ENCODE measurements at regions not wholly inside any gene's neighbourhood (a gene's known extent, or its start where the extent isn't known, plus 50 kb on each side); places are given as distances from the start of the nearest gene placed in this dataset.
A peak's percentile ranks its signal among the peaks of the same experiment; 100 is the strongest.

DNA sequence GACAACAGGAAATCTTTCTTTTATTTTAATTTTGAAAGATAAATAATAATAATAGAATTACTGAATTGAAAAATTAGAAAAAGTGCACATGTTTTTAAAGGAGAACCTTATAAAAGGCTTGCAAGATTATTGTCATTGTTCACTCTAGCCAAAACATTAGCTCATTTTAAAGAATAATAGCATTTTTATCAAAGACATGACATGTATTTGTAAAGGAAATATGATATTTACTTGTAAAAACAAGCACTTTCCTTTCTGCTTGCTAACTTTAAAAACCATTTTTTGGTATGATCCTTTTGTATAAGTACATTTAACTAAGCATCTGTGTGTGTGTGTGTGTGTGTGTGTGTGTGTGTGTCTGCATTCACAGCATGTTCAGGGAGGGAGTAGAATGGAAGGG lies 156.3 kb upstream of the C1orf87 start:
- no peak for DNase-seq

DNA sequence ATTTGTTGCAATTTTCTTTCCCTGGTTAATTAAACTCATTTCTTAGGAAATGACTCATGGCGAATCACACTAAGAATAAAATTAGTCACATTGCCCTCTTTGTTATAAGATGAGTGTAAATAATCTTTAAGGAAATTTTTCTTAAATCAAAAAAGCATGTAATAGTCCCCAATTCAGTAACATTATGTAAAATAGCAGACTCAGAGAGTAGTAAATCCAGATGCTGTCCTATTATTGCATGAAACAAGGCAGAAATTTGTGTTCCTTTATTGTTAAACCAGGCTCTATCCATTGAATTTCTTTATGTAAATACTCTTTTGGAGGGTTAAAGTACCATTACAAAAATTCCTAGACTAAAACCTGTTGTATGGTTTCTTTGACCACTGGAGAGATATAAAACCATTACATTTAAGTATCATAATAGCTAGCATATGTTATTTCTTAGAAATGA lies 154.5 kb upstream of the C1orf87 start:
- DNase-seq = no peak

DNA sequence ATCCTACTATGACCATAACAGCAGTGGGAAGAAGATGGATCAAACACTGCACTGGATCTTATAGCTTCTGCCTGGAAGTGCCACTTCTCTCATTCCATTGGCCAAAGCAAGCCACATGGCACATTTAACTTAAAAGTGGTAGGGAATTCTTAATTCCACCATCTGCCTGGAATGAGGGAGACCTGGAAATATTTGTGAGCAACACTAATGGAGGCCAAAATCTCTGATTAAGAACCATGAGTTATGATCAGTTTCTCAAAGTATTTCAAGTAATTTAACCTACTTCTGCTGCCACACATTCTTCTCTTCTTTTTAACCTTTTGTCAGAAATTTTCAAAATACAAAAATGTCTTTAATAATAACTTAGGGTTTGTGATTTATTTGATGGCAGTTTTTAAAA lies 154.0 kb upstream of the C1orf87 start:
- DNase-seq = no peak

DNA sequence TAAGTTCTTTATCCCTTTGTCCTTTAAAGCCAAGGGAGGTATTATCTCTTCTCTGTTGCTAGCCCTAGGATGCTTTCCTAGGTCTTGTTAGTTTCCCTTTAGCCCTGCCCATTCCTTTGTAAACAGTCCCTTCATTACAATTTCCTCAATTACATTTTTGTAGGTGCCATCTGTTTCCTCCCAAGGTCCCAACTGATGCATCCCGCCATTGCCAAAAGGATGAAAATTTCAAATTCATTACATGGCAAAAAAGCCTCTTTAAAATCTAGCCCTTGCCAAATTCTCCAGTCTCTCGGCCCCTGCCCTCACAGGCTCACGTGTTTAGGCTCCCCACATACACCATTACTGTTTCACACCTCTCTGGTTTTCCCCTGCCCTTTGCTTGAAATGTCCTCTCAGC lies 151.9 kb upstream of the C1orf87 start:
- DNase-seq = no peak

DNA sequence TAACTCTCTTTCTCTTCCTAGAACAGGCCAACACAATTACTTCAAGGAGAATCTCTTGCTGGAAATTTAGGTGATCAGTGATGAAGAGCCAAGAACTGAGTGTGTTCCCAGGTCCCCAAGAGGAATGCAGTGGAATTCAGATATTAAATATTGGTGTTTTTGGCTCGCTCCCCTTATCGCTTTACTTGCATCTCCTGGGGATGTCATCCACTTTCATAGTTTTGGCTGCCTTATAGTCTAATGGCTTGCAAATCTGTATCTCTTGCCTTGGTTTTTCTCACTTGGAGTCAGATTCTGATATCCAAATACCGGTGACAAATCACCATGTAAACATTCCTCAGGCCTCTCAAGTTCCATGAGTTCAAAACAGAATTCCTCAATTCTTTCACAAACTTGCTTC lies 151.0 kb upstream of the C1orf87 start:
- DNase-seq = no peak

DNA sequence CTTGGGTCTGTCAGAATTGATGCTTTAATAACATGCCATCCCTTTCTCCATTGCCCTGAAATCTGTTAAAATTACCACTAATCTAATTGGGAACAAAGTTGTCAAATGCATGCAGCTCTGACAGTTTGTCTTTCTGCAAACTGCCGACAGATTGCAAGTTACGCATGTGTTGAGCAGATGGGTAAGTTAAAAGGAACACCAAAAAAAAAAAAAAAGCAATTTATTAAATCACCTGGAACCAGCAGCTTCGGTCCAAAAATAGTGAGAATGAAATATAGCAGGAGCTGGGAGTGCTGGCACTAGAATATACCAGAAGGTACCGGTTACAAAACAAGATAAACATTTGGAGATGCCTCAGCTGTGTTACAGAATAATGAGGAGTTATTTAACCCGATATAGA lies 149.6 kb upstream of the C1orf87 start:
- DNase-seq = no peak

DNA sequence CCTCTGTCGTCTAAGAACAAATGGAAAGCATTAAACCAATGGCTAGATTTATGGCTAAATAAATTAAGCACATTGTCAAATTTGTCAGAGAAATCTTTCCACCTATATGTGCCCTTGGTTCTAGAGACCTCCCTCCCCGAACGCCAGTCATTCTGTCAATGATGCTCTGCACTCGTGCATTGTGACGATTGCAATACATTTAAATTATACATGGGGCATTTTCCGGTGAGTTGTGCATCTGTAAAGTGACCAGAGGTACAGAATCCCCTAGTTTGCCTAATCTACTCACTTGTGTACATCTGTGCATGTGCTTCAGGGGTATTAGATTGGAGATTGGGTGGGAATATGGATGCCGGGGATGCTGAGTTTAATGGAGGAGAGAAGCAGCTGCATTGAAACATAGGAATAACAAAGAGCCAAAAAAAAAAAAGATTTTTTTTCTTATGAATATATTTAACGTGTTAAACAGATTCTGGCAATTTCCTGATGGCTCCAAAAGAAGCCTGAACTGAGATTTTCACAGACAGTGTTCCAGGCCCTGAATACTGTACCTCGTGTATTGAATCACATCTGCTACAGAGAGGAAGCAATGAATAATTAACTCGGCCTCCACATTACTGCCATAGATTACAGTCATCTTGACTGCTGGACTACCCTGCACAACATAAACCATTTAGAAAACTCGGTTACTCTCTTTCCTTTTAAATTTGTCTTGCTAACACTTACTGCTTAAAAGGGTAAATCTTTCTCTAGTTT lies 149.0 kb upstream of the C1orf87 start:
- peak; percentile 29 for DNase-seq

DNA sequence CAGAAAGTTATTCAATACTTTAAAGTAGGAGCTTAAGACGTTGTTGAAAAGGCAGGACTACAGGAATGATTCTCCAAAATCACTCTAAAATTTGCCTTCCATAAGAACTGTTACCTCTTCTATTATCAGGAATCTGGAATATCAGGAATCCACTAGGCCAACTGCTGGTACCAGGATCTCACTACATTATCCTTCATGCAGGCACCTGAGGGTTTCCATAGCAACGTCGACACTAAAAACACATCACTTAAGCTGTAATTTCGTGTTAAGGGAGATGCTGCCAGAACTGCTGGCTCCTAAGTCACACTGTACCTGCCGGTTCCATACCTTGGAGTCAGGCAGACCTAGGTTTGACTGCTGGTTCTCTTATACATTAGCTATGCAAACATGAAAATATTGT lies 139.7 kb upstream of the C1orf87 start:
- DNase-seq = no peak

DNA sequence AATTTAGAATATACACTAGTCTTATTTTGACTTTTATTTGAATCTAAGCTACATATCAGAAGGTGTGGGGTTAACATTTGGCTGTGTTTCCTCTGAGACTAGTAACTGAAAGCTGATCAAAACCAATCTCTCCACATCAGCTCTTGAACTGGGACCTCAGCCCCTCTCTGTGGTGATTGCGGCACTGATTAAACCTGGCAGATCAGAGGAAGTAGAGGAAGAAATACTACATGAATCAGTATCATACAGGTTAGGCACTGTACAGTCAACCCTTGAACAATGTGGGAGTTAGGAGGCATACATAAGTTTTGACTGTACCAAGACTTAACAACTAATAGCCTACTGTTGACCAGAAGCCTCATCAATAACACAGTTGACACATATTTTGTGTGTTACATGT lies 122.5 kb upstream of the C1orf87 start:
- DNase-seq = no peak

DNA sequence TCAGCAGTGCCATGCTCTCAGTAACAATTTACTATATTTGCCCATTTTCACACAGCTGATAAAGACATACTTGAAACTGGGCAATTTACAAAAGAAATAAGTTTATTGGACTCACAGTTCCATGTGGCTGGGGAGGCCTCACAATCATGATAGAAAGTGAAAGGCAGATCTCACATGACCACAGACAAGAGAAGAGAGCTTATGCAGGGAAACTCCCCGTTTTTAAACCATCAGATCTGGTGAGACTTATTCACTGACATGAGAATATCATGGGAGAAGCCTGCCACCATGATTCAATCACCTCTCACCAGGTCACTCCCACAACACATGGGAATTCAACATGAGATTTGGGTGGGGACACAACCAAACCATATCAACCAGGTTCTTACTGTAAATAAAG lies 112.1 kb upstream of the C1orf87 start:
- no peak for DNase-seq

DNA sequence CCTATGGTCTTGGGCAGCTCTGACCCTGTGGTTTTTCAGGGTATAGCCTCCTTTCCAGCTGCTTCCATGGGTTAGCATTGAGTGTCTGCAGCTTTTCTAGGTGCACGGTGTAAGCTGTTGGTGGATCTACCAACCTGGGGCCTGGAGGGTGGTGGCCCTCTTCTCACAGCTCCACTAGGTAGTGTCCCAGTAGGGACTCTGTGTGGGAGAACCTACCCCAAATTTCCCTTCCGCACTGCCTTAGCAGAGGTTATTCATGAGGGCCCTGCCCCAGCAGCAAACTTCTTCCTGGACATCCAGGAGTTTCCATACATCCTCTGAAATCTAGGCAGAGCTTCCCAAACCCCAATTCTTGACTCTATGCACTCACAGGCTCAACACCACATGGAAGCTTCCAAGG lies 111.0 kb upstream of the C1orf87 start:
- DNase-seq = no peak

DNA sequence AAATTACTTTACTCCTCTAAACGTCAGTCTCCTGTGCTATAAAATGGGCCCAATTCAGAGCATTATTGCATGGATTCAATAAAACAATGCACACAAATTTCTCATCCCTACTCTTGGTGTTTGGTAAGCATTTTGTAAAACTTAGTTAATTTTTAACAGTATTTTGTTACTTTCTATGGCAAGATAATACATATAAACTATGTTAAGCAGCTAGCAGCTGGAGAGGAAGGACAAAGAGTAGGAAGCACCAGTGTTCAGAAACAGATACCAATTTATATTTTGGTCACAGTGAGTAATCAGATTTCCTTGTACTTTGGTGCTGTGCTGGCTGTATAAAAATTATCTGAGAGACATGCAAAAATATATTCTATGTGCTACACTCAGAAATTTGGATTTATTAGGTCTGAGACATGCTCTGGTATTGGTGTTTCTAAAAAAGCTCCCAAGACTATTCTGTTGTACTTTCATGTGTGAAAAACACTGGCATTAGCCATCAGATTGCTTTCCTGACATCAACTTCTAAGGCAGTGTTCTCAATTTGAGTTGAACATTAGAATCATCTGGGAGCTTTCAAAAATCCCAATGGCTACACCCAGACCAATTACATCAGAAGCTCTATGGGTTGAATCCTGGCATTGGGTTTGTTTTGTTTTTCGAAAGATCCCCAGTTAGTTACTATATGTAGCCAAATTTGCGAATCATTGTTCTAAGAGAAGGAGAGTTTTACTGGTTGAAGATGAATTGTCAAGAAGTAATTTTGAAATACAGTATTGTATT lies 100.3 kb upstream of the C1orf87 start:
- no peak for DNase-seq

DNA sequence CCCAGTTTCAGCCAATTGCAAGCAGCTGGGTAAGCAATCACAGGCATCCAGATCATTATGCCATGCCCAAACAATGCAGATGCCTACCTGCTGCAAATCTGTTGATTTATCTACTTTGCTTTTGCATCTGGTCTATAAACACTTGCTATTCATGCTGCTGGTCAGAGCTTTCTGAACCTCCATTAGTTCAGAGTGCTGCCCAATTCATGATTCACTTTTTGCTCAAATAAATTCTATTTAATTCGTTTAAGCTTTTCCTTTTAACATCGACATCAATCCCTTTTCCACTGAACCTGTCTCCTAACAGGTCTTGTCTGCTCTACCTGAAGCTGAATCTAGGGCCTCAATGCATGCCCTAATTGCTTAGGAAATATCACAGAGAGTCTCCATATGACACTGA lies 99.4 kb upstream of the C1orf87 start:
- no peak for DNase-seq

DNA sequence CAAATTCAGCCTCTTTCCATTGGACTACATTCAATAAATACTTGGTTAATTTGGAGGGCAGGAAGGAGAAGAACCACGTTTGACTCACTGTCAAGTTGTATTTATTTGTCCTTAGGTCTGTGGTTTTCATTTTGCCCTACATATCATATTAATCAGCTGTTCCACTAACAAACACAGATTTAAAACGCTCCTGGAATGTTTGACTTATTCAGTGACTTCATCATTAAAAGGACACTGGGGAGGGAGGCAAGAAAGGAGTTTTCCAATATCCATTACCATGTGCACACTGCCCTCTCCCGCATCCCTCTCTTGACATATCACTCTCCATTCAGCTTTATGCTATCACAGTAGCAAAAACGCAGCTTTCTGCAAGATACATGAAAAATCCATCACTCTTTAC lies 98.2 kb upstream of the C1orf87 start:
- DNase-seq = no peak

DNA sequence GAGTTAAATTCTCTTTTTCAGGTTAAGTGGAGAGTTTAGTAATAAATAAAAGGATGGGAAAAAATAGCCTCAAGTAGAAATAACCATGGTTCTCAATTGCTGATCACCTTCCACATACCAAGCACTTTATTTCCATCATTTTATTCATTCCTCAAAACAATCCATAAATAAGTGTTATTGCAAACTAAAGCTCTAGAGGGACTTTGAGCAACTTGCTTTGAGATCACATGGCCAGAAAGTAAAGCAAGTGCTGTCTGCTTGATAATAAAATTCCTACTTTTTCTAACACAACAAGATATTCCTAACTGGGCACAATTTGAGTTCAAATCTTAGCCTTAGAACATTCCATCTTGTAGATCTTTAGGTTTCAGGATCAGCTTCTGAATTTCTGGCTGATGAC lies 97.1 kb upstream of the C1orf87 start:
- DNase-seq = no peak

DNA sequence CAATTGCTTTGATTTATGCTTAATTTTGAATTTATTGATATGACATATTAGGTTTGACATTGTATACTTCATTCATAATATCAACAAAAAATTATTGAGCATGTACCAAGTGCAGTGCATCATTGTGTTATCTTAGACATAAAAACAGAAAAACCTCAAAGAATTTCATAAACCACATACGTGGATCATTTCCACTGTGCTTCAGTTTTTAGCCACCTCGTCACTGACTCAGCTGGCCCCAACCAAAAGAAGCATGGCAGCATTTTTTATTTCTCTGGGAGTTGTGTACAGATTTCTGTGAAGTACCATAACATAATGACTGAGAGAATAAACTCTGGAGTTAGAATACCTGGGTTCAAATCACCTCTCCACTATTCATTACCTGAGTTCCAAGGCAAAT lies 95.6 kb upstream of the C1orf87 start:
- no peak for DNase-seq

DNA sequence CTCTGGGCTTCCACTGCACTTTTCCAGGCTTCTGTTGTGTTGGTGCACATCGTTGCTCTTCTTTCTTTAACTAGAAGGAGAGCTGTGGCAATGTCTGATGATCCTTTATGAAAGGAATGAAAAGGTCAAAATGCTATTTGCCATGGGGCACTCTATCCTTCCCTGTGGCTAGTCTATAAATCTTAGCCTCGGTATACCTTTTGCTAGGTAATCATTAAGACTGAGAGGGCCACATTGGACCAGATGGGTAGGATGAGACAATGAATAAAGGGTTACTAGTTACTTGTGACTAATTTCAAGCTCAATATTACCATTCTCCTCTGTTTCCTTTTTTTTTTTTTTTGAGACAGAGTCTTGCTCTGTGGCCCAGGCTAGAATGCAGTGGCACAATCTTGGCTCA lies 89.4 kb upstream of the C1orf87 start:
- no peak for DNase-seq

DNA sequence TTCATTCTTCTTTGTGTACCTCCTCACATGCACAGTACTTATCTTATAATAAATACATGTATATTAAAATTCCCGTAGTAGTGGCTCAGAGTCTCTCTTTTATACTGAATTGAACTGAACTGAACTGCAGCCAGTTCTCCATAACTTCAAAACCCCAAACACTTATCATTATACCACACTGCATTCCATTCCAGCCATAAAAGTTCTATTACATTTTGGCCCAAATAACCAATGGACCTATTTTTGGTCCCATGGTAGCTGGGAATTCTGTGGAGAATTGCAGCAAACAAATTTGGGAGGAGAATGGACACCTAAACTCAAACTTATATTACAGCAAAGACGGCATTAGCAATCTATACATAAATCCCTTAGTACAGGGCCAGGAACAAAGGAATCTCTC lies 86.6 kb upstream of the C1orf87 start:
- DNase-seq = no peak

DNA sequence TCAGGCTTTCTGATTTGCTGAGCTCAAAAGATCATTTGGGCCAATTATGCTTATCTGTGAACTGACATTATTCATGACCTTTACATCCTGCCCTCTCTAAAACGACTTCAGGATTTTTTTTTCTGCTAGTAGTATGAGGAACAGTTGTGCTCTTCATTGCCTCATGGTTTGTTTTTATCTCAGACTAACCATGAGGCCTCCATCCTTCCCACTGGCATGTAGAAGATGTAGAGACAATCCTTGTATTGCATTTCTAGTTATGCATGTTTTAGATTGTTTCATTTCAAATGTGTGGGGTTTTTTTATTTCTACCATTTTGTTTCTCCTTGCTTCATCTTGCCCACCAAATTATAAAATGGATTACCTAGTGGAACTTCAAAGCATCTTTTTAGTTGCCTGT lies 82.8 kb upstream of the C1orf87 start:
- no peak for DNase-seq

DNA sequence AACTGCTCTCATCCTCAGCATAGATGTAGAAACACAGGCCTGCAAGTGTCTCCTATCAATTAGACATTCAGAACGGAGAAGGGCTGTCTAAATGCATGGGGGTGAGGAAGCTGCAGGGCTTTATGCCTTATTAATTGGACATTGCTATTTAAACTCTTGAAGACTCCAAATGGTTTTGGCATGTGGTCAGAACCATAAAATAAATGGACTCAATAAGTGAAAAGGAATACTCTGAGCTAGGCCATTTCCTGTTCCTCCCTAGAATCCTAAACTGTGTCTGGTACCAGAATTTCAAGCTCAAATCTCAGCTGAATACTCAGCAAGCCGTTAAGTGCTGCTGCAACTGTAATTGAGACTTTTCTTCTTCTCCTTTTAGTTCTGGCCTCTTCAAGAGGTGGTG lies 80.4 kb upstream of the C1orf87 start:
- DNase-seq = no peak

DNA sequence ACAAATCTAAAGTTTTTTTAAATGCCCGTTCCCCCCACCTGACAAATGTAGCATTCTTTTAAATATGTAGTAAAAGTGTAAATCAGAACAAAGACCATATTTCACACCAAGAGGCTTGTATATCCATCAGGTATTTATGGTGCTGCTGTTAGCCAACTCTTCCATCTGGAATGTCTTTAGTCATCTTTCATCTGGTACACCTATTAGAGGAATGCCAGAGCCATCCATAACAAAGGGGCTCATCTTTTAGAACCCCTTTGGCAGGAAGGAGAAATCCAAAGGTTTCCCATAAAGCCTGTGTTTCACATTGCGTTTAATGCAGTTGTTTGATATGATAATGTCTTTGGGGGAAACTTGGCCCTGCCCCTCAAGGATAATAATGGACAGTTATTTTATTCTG lies 79.3 kb upstream of the C1orf87 start:
- no peak for DNase-seq

DNA sequence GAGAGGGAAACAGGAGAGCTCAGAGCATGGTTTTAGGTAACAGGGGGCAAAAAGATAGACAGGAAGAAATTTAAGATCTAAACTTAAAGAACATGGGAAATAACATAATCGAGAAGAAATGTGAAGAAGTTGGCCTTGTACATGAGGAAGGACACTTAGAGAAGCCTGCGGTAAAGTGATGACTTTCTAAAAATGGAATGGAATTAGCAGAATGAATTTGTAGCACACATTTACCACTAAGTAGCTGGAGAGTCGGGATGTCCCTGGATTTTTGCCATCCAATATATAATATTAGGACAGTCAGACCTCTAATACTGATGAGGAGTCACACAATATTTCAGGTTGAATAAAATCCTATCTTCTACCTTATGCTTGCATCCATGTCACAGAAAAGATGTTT lies 77.7 kb upstream of the C1orf87 start:
- no peak for DNase-seq

DNA sequence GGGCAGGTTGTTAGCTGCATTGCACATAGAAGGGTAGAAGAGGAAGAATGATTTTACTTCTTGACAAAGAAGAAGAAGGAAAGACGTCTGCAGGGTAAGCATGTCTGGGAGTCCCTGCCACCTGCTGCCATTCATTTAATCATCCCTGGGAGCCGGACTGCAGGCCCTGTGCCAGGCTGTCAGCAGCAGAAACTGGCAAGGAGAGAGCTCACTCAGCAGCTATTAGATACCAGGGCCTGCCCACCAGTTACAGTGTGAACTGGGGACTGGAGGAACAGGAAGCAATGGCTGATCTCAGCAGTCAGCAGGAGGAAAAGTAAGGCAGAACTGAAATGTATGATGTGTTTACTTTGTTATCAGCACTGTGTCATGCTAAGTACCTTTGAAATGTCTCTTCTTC lies 75.7 kb upstream of the C1orf87 start:
- DNase-seq = no peak

DNA sequence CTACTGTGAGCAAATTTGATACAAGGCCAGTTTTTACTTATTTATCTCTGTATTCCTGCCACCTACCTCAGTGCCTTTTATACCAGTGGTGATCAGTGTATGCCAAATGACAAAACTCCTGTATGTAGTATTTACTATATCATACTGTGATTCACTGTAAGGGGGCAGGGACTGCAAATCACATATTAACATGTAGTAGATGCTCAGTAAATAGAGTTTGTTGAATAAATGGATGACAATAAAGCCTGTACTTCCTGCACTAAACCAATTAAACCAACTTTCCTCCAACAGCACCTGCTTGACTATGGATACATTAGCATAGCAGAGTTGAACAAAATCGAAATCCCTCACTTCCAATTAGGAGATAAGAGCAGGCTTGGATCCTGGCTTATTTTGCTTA lies 73.3 kb upstream of the C1orf87 start:
- DNase-seq = no peak

DNA sequence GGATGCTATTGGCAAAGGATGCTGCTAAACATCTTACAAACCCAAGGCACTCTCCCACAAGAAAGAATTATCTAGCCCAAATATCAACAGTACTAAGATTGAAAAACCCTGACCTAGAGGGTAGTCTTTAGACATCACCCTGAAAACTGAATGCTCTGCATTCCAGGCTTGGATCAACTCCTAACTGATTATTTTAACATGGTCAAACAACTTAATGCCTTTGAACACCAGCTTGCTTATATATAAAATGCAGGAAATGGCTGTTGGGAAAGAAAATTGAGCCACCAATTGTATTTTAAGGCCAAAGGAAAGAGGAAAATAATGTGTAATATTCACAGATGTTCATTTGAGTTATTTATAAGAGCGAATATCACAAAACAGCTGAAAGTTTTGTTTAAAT lies 72.2 kb upstream of the C1orf87 start:
- no peak for DNase-seq
